ENCODE measurements at regions not wholly inside any gene's neighbourhood (a gene's known extent, or its start where the extent isn't known, plus 50 kb on each side); places are given as distances from the start of the nearest gene placed in this dataset.

DNA sequence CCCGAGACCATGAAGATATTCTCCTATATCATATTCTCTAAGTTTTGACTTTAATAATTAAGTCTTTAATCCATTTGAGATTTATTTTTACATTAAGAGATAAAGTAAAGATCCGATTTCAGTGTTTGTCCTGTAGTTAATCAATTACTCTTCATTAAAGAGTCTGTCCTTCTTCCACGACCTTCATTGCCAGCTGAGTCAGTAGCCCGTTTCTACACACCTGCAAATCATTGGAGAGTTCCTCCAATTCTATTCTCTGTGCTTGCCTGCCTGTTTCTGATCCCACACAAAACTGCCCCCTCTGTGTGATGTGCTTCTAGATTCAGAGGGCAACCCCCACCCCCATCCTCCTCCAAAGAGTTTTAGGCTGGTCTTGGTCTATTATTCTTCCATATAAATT is 119.2 kb downstream of the KCNF1 start:
- BruUV-seq (replicated peaks), result no TSS peak

More for the DNA sequence above, 119.2 kb downstream of the KCNF1 start:
- H3K79me2 ChIP-seq (ENCODE audit: control insufficient read depth, insufficient read depth, low read length), result no peaks in the 10 kb centered on the region
- H3K9ac ChIP-seq (replicated peaks; ENCODE audit: extremely low read depth, insufficient read depth, low read length), result no peak overlapping the region
- H2AFZ ChIP-seq (ENCODE audit: low read depth, low read length), result no peak overlapping the region
- no peaks in the 10 kb centered on the region for H3K36me3 ChIP-seq (ENCODE audit: control insufficient read depth in 2 of 2, extremely low read depth in 1 of 2, insufficient read depth in 2 of 2, low read length in 2 of 2)
- TF ChIP-seq POLR2AphosphoS5 (IDR thresholded peaks at IDR 0.05; ENCODE audit: insufficient read depth, low read depth, low read length) (no peak), MYC (IDR thresholded peaks at IDR 0.05; ENCODE audit: low read depth, low read length) (no peak), CTCF (IDR thresholded peaks at IDR 0.05; ENCODE audit: extremely low read depth in 1 of 2, insufficient read depth in 1 of 2, low read depth in 1 of 2, low read length in 2 of 2) (no peak), GATA2 (IDR thresholded peaks at IDR 0.05; ENCODE audit: insufficient read depth, insufficient read length, low read depth, low read length) (no peak), JUN (IDR thresholded peaks at IDR 0.05; ENCODE audit: borderline replicate concordance, insufficient read depth, insufficient read length, low read depth) (no peak), FOS (IDR thresholded peaks at IDR 0.05; ENCODE audit: borderline replicate concordance, insufficient read depth, low read length) (no peak)
- H4K20me1 ChIP-seq (replicated peaks; ENCODE audit: control insufficient read depth, extremely low read depth, insufficient read depth, low read length), result no peaks in the 10 kb centered on the region
- no peaks in the 10 kb centered on the region for H3K9me3 ChIP-seq (replicated peaks; ENCODE audit: control insufficient read depth, insufficient read depth, low read length)
- dilution Hi-C loops (cut with MboI; ENCODE audit: extremely low pct_ligation_motif_present, low sequenced_read_pairs) (no loop called here), intact Hi-C loops (cut with micrococcal nuclease) (no loop called here)
- ChIA-PET CTCF (interaction anchor here (1.7 kb wide), 1 partner anchor 198 kb away, joined by 3 read pairs; no protein-coding TSS in a partner anchor), POLR2A (no interaction called here)
- H3K27me3 ChIP-seq (ENCODE audit: control insufficient read depth in 2 of 2, insufficient read depth in 2 of 2, low read length in 2 of 2), result peaks cover 2 to 16% of the 10 kb centered on the region in 2 experiments
- FAIRE-seq (no peak), DNase-seq (ENCODE audit: low read depth, low spot score) (no peak)
- H3K27ac ChIP-seq (ENCODE audit: insufficient read depth, low read depth, low read length), result no peak overlapping the region
- no peaks in the 10 kb centered on the region for H3K4me1 ChIP-seq (ENCODE audit: control insufficient read depth, extremely low read depth, insufficient read depth, low read length)
- H3K9me1 ChIP-seq (replicated peaks; ENCODE audit: control insufficient read depth, extremely low read depth, insufficient read depth, low read length), result no peaks in the 10 kb centered on the region
- no peak overlapping the region for H3K4me2 ChIP-seq (ENCODE audit: insufficient read depth, low read length)
- H3K4me3 ChIP-seq (replicated peaks in 1 of 3; ENCODE audit: insufficient read depth in 1 of 3, low read depth in 1 of 3, low read length in 3 of 3), result no peak overlapping the region
